ENCODE measurements at regions not wholly inside any gene's neighbourhood (a gene's known extent, or its start where the extent isn't known, plus 50 kb on each side); places are given as distances from the start of the nearest gene placed in this dataset.
"Not testable (repeated sequence)": the region's sequence is repeated elsewhere in the genome, so short reads cannot be mapped to it uniquely, and the experiment has no call there.

DNA sequence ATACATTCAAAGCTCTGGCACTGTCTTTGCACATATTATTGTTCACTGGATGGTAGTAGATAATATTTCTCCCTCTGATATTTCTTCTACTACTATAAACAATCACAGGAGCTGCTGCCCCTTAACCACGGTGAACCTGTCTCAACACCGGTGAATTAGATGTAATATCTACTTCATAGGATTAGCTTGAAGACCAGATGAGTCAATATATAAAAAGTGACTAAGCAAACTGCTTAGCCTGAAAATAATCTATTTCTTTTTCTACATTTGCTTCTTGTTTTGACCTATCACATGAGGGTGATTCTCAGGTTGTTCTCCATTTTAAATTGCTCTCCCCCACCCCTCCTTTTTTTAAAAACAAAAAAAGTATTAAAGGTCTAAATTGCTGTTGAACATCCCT is 645.5 kb downstream of the ANKRD50 start:
- no peak for DNase-seq

GRCh38 chr4:124070688-124071484 is 641.6 kb downstream of the ANKRD50 start:
- DNase-seq, result no peak

- DNase-seq, result not testable (repeated sequence)
Measured at GRCh38 chr4:124075276-124075675, 637.3 kb downstream of the ANKRD50 start.

- no peak for DNase-seq
Measured at GRCh38 chr4:124079174-124079780, 633.3 kb downstream of the ANKRD50 start.

GRCh38 chr4:124083711-124084110 is 628.8 kb downstream of the ANKRD50 start:
- no peak for DNase-seq

- no peak for DNase-seq
Measured at GRCh38 chr4:124085561-124086180, 626.9 kb downstream of the ANKRD50 start.

GRCh38 chr4:124090021-124090420 is 622.5 kb downstream of the ANKRD50 start:
- no peak for DNase-seq

DNA sequence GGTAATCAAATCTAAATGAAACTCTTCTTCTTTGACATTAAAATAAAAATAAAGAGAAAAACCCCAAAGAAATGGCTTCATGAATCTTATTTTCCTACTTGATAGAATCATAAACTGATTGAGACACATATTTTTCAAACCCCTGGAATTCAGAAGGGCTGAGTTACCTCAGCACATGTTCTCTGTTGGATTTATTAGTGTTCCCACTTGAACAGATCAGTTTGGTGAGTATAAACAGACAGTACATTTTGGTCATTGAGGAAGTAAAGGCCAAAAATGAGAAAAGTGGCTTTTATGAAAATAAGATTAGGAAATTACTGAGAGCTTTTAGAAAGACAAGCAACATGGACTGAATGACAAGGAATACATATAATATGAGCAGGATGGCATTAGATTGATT is 620.4 kb downstream of the ANKRD50 start:
- DNase-seq, result no peak

DNA sequence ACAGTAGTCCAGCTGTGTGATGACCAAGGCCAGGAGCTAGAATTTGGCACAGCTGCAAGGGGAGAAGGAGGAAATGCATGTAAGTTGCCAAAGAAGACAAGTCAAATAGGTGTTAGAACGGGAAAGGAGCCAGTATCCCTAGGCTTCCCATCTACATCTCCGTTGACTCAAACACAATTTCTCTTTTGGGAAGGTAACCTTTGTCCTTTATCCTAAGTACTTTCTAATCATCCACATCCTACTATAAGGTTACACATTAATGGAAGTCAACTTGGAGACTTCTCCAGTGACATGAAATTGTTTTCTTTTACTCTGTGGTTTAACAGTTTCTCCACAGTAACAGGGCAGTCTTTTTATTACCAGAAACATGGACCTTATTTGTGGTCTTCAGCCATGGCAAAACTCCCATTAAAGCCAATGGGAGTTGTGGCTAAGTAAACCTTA is 620.0 kb downstream of the ANKRD50 start:
- DNase-seq, result no peak

DNA sequence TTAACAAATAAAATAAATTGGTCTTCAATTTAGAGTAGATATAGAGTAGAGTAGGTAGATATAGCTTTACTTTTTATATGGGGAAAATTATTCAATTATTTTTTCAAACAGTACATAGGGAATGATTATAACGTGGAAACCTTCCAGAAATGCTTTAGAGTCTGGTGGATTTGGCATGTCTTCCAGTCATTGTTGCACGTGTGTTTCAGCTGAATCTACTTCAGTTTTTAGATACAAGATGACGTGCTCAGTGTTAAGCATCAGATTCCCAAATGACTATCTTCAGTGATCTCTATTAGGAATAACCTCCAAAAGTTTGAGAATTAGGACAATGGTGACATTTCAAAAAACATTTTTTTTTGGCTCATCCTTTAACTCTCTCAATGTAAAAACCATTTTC is 616.9 kb downstream of the ANKRD50 start:
- DNase-seq, result no peak

GRCh38 chr4:124096290-124096689 is 616.2 kb downstream of the ANKRD50 start:
- no peak for DNase-seq

GRCh38 chr4:124097447-124097846 is 615.1 kb downstream of the ANKRD50 start:
- DNase-seq, result no peak

DNA sequence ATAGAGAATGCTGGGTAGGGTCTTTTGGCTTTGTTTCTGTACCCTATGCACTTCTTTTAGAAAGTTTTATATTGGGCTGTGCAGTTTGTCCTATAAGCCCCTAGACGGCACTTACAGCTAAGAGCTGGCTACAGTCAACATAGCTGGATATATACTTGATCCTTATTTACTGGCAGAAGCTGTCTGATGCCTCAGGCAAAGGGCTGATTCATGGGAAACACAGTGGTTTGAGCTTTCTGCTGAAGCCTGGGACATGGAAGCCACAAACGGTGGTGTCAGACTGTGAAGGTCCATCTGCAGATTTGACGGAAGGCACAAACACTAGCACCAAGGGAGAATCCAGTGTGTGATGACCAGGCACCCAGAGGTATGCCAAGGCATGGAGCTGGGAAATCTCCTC is 608.4 kb downstream of the ANKRD50 start:
- no peak for DNase-seq

GRCh38 chr4:124104628-124105027 is 607.9 kb downstream of the ANKRD50 start:
- DNase-seq, result no peak

DNA sequence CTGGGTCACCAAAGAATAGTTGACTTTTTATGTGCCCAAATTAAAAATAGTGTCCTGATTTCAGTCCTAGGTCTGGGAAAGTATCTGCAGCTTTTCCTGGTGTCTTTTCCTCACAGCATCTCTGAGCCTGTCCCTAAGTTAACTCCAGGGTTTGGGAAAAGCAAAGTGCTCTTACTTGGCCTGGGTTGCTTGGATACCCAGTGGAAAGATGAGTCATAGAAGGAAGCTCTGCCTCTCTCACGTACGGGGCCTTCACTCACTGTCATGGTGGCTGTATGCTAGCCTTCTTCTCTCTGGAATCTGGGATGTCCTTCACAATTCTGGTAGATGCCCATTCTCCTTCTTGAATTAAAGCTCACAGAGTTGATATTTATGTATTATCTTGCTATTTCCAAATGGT is 607.3 kb downstream of the ANKRD50 start:
- no peak for DNase-seq

DNA sequence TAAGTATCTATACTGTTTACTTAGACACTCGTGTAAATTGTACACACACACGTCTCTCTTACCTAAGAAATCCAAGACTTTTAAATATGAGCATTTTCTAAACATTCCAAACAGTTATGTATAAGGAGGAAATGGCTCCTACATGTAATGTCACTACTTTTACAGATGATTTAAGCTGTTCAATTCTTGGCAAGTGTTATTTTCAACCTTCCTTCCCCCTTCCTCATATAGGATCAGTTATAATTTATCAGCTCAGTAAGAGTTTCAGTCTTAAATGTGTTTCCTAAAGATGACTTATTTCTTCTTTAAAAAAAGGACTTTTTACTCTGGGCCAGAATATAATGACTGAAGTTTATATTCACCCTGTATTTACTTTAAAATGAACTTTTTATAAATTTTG is 601.1 kb downstream of the ANKRD50 start:
- DNase-seq, result no peak

DNA sequence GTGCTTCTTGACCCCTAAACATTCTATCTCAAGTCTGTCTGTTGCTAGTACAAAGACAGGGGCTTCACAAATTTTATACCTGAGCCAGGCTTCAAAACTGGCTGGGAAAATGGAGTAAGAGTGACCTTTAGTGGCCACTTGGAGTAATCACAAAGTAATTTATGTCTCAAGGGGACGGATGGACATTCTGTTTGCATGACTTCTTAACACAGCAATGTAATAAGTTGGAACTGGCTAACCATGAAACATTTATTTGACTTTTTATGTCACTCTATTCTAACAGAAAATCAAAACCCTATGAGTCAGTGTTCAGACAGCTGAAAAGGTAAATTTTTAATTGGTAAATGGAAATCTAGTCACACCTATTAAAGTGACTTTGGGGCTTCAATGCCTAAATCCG is 600.6 kb downstream of the ANKRD50 start:
- DNase-seq, result peak; percentile 43 to 53

DNA sequence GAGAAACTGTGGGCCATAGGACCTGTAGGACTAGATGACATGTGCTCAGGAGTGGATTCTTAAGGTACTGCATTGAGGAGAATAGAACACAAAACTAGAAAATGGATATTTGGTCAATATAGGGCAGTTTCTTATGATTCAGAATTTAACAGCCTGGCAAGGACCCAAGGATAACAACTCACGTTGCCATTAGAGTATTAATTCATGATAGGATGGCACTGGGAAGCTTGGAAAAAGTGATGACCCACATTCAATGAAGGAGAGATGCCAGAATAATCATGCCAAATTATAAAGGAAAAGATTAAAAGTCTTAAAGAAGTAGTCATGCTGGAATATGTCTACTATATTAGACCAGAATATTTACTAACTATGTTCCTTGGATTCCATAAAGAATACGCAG is 594.5 kb downstream of the ANKRD50 start:
- DNase-seq, result no peak

GRCh38 chr4:124121461-124121971 is 591.0 kb downstream of the ANKRD50 start:
- no peak for DNase-seq

GRCh38 chr4:124123181-124123580 is 589.4 kb downstream of the ANKRD50 start:
- no peak for DNase-seq

- no peak for DNase-seq
Measured at GRCh38 chr4:124123721-124124120, 588.8 kb downstream of the ANKRD50 start.

DNA sequence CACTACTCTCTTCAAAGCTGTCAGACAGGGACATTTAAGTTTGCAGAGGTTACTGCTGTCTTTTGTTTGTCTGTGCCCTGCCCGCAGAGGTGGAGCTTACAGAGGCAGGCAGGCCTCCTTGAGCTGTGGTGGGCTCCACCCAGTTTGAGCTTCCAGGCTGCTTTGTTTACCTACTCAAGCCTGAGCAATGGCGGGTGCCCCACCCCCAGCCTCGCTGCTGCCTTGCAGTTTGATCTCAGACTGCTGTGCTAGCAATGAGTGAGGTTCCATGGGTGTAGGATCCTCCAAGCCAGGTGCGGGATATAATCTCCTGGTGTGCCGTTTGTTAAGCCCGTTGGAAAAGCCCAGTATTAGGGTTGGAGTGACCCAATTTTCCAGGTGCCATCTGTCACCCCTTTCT is 581.2 kb downstream of the ANKRD50 start:
- not testable (repeated sequence) for DNase-seq

- no peak for DNase-seq
Measured at GRCh38 chr4:124132161-124132560, 580.4 kb downstream of the ANKRD50 start.

- no peak for DNase-seq
Measured at GRCh38 chr4:124133753-124134152, 578.8 kb downstream of the ANKRD50 start.

All from Kasumi-1 (cell line).